HEK293 (cell line): ENCODE measurements at regions not wholly inside any gene's neighbourhood (a gene's known extent, or its start where the extent isn't known, plus 50 kb on each side); places are given as distances from the start of the nearest gene placed in this dataset.

Source experiments
- CTCF ChIA-PET: fragments of 350-600 bp; formaldehyde crosslinking; extraction: SDS; loops from one replicate; lab custom pipeline; 2021; ENCODE audit warnings: antibody characterized with exemption; lab: Yijun Ruan, JAX
- POLR2A ChIA-PET: fragments of 300-600 bp; formaldehyde crosslinking; extraction: SDS; loops from one replicate; lab custom pipeline; 2020; ENCODE audit warnings: antibody characterized with exemption, inconsistent platforms; lab: Yijun Ruan, JAX
- H3K27ac ChIP-seq: fragments of 200-500 bp; sonication (Bioruptor generic); 2 replicates; pipeline ENCODE4 v1.5.1; 2014; ENCODE audit warnings: low read depth, low read length, control low read depth, inconsistent platforms; ENCODE audit errors: extremely low read depth
- H3K36me3 ChIP-seq, 2 experiments: fragments of 200-500 bp in 1 of 2; sonication (Bioruptor generic) in 1 of 2; 1 replicate in 1 of 2; 2 replicates in 1 of 2; pipeline ENCODE4 v1.5.1; 2014 to 2017; ENCODE audit warnings: inconsistent platforms in 2 of 2, low read length in 2 of 2; ENCODE audit not compliant: control insufficient read depth in 2 of 2, insufficient read depth in 1 of 2
- H3K4me1 ChIP-seq: fragments of 200-500 bp; sonication (Bioruptor generic); 2 replicates; pipeline ENCODE4 v1.5.1; 2014; ENCODE audit warnings: mild to moderate bottlenecking, low read length, inconsistent platforms; ENCODE audit not compliant: control insufficient read depth, insufficient read depth
- H3K4me3 ChIP-seq: 2 replicates; pipeline ENCODE4 v1.5.1; 2011; ENCODE audit warnings: low read depth, mild to moderate bottlenecking, control low read depth, low read length, moderate library complexity
- H3K9me3 ChIP-seq: fragments of 200-500 bp; sonication (Bioruptor generic); 2 replicates; pipeline ENCODE4 v1.5.1; 2014; ENCODE audit warnings: low read depth, low read length, inconsistent platforms; ENCODE audit not compliant: control insufficient read depth, insufficient read depth
- HOXD13 ChIP-seq: sonication (generic); formaldehyde crosslinking; IDR thresholded peaks from 2 replicates; pipeline ENCODE4 v1.8.0; 2022; ENCODE audit warnings: missing genetic modification reagents, borderline replicate concordance
- IKZF3 ChIP-seq: fragments of 450-650 bp; IDR thresholded peaks from 2 replicates; pipeline ENCODE4 v1.5.0; 2018; ENCODE audit warnings: missing biosample characterization, mild to moderate bottlenecking, missing genetic modification characterization, moderate library complexity
- KLF9 ChIP-seq: fragments of 450-650 bp; formaldehyde crosslinking; IDR thresholded peaks from 2 replicates; pipeline ENCODE4 v1.5.1; 2016; ENCODE audit warnings: missing biosample characterization, missing genetic modification characterization, low read depth
- SP7 ChIP-seq: fragments of 450-650 bp; formaldehyde crosslinking; IDR thresholded peaks from 2 replicates; pipeline ENCODE4 v1.5.1; 2016; ENCODE audit warnings: missing biosample characterization, missing genetic modification characterization
- ZNF10 ChIP-seq: fragments of 450-650 bp; formaldehyde crosslinking; IDR thresholded peaks from 2 replicates; pipeline ENCODE4 v1.5.1; 2017; ENCODE audit warnings: missing biosample characterization, missing genetic modification characterization
- ZNF184 ChIP-seq: fragments of 450-650 bp; IDR thresholded peaks from 2 replicates; pipeline ENCODE4 v1.5.1; 2018; ENCODE audit warnings: missing biosample characterization, mild to moderate bottlenecking, missing genetic modification characterization
- ZNF19 ChIP-seq: fragments of 450-650 bp; formaldehyde crosslinking; IDR thresholded peaks from 2 replicates; pipeline ENCODE4; 2016; ENCODE audit warnings: missing biosample characterization, missing genetic modification characterization, low read depth
- ZNF202 ChIP-seq: fragments of 450-650 bp; formaldehyde crosslinking; IDR thresholded peaks from 2 replicates; pipeline ENCODE4 v1.5.1; 2016; ENCODE audit warnings: missing biosample characterization, missing genetic modification characterization, borderline replicate concordance
- ZNF335 ChIP-seq: fragments of 450-650 bp; formaldehyde crosslinking; conservative IDR thresholded peaks from 2 replicates; pipeline ENCODE4 v1.5.1; 2016; ENCODE audit warnings: missing biosample characterization, missing genetic modification characterization
- ZNF394 ChIP-seq: fragments of 450-650 bp; formaldehyde crosslinking; IDR thresholded peaks from 2 replicates; pipeline ENCODE4 v1.5.1; 2016; ENCODE audit warnings: missing biosample characterization, missing genetic modification characterization, mild to moderate bottlenecking, moderate library complexity, borderline replicate concordance
- ZNF423 ChIP-seq: fragments of 450-650 bp; formaldehyde crosslinking; IDR thresholded peaks from 2 replicates; pipeline ENCODE4 v1.5.1; 2016; ENCODE audit warnings: missing biosample characterization, missing genetic modification characterization
- ZNF514 ChIP-seq: fragments of 450-650 bp; formaldehyde crosslinking; IDR thresholded peaks from 2 replicates; pipeline ENCODE4 v1.5.1; 2016; ENCODE audit warnings: missing biosample characterization, missing genetic modification characterization
- ZNF621 ChIP-seq: fragments of 450-650 bp; formaldehyde crosslinking; IDR thresholded peaks from 2 replicates; pipeline ENCODE4 v1.5.1; 2017; ENCODE audit warnings: missing biosample characterization, missing genetic modification characterization
- ZNF624 ChIP-seq: fragments of 450-650 bp; formaldehyde crosslinking; IDR thresholded peaks from 2 replicates; pipeline ENCODE4 v1.5.1; 2017; ENCODE audit warnings: missing biosample characterization, missing genetic modification characterization
- ZSCAN30 ChIP-seq: fragments of 450-650 bp; IDR thresholded peaks from 2 replicates; pipeline ENCODE4 v1.5.1; 2018; ENCODE audit warnings: missing biosample characterization, mild to moderate bottlenecking, missing genetic modification characterization, moderate library complexity
- TF ChIP-seq, protein P1 (sequence below): IDR thresholded peaks from 2 replicates; pipeline ENCODE4 v1.6.1; 2011; ENCODE audit warnings: mild to moderate bottlenecking, low read depth, low read length, borderline replicate concordance
- TF ChIP-seq, protein P2 (sequence below): fragments of 450-650 bp; formaldehyde crosslinking; IDR thresholded peaks from 2 replicates; pipeline ENCODE4 v1.5.1; 2016; ENCODE audit warnings: missing biosample characterization, missing genetic modification characterization, low read depth
- TF ChIP-seq, protein P3 (sequence below): fragments of 450-650 bp; formaldehyde crosslinking; IDR thresholded peaks from 2 replicates; pipeline ENCODE4 v1.5.1; 2016; ENCODE audit warnings: missing biosample characterization, missing genetic modification characterization, borderline replicate concordance

- TF ChIP-seq, protein P1, sequence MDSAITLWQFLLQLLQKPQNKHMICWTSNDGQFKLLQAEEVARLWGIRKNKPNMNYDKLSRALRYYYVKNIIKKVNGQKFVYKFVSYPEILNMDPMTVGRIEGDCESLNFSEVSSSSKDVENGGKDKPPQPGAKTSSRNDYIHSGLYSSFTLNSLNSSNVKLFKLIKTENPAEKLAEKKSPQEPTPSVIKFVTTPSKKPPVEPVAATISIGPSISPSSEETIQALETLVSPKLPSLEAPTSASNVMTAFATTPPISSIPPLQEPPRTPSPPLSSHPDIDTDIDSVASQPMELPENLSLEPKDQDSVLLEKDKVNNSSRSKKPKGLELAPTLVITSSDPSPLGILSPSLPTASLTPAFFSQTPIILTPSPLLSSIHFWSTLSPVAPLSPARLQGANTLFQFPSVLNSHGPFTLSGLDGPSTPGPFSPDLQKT = no peak
- TF ChIP-seq KLF9 (no peak), HOXD13 (CRISPR knock-in tag) (no peak), ZNF514 (tag by site-specific recombination) (no peak), IKZF3 (tag by site-specific recombination) (no peak), ZNF202 (tag by site-specific recombination) (no peak), ZNF184 (no peak), SP7 (no peak), ZNF624 (tag by site-specific recombination) (no peak), ZSCAN30 (tag by site-specific recombination) (no peak), ZNF621 (tag by site-specific recombination) (no peak), ZNF423 (tag by site-specific recombination) (no peak), ZNF394 (tag by site-specific recombination) (no peak), ZNF19 (tag by site-specific recombination) (no peak), ZNF10 (no peak)
- TF ChIP-seq, protein P2, sequence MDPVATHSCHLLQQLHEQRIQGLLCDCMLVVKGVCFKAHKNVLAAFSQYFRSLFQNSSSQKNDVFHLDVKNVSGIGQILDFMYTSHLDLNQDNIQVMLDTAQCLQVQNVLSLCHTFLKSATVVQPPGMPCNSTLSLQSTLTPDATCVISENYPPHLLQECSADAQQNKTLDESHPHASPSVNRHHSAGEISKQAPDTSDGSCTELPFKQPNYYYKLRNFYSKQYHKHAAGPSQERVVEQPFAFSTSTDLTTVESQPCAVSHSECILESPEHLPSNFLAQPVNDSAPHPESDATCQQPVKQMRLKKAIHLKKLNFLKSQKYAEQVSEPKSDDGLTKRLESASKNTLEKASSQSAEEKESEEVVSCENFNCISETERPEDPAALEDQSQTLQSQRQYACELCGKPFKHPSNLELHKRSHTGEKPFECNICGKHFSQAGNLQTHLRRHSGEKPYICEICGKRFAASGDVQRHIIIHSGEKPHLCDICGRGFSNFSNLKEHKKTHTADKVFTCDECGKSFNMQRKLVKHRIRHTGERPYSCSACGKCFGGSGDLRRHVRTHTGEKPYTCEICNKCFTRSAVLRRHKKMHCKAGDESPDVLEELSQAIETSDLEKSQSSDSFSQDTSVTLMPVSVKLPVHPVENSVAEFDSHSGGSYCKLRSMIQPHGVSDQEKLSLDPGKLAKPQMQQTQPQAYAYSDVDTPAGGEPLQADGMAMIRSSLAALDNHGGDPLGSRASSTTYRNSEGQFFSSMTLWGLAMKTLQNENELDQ (tag by site-specific recombination) = no peak
- TF ChIP-seq, protein P3, sequence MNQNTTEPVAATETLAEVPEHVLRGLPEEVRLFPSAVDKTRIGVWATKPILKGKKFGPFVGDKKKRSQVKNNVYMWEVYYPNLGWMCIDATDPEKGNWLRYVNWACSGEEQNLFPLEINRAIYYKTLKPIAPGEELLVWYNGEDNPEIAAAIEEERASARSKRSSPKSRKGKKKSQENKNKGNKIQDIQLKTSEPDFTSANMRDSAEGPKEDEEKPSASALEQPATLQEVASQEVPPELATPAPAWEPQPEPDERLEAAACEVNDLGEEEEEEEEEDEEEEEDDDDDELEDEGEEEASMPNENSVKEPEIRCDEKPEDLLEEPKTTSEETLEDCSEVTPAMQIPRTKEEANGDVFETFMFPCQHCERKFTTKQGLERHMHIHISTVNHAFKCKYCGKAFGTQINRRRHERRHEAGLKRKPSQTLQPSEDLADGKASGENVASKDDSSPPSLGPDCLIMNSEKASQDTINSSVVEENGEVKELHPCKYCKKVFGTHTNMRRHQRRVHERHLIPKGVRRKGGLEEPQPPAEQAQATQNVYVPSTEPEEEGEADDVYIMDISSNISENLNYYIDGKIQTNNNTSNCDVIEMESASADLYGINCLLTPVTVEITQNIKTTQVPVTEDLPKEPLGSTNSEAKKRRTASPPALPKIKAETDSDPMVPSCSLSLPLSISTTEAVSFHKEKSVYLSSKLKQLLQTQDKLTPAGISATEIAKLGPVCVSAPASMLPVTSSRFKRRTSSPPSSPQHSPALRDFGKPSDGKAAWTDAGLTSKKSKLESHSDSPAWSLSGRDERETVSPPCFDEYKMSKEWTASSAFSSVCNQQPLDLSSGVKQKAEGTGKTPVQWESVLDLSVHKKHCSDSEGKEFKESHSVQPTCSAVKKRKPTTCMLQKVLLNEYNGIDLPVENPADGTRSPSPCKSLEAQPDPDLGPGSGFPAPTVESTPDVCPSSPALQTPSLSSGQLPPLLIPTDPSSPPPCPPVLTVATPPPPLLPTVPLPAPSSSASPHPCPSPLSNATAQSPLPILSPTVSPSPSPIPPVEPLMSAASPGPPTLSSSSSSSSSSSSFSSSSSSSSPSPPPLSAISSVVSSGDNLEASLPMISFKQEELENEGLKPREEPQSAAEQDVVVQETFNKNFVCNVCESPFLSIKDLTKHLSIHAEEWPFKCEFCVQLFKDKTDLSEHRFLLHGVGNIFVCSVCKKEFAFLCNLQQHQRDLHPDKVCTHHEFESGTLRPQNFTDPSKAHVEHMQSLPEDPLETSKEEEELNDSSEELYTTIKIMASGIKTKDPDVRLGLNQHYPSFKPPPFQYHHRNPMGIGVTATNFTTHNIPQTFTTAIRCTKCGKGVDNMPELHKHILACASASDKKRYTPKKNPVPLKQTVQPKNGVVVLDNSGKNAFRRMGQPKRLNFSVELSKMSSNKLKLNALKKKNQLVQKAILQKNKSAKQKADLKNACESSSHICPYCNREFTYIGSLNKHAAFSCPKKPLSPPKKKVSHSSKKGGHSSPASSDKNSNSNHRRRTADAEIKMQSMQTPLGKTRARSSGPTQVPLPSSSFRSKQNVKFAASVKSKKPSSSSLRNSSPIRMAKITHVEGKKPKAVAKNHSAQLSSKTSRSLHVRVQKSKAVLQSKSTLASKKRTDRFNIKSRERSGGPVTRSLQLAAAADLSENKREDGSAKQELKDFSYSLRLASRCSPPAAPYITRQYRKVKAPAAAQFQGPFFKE (tag by site-specific recombination) = no peak
- TF ChIP-seq, all 188 proteins: peak for 0
- H3K36me3 ChIP-seq = no peaks in the 10 kb centered on the region
- POLR2A ChIA-PET = no interaction called here
- H3K4me3 ChIP-seq = no peak overlapping the region
- H3K4me1 ChIP-seq = no peaks in the 10 kb centered on the region
- no peak overlapping the region for H3K27ac ChIP-seq
- CTCF ChIA-PET = no interaction called here
- H3K9me3 ChIP-seq = no peaks in the 10 kb centered on the region
Measured at GRCh38 chr14:53360829-53361228, 207.7 kb upstream of the DDHD1 start.

GRCh38 chr14:53358166-53358565 is 205.0 kb upstream of the DDHD1 start:
- CTCF ChIA-PET = no interaction called here

More at GRCh38 chr14:53358166-53358565, 205.0 kb upstream of the DDHD1 start:
- H3K4me3 ChIP-seq = no peak overlapping the region
- no peaks in the 10 kb centered on the region for H3K36me3 ChIP-seq
- POLR2A ChIA-PET = no interaction called here
- peak; percentile 95 for TF ChIP-seq ZNF10
- no peak for TF ChIP-seq ZNF335
- H3K4me1 ChIP-seq = no peaks in the 10 kb centered on the region; the same call in 1 of the 2 replicates
- H3K9me3 ChIP-seq = no peaks in the 10 kb centered on the region
- H3K27ac ChIP-seq = no peak overlapping the region
